ENCODE measurements at regions not wholly inside any gene's neighbourhood (a gene's known extent, or its start where the extent isn't known, plus 50 kb on each side); places are given as distances from the start of the nearest gene placed in this dataset.

- H3K4me2 ChIP-seq (ENCODE audit: low read length), result no peak overlapping the region
- peaks cover 27% of the 10 kb centered on the region for H3K4me1 ChIP-seq
- no peaks in the 10 kb centered on the region for H3K36me3 ChIP-seq (ENCODE audit: control insufficient read depth, insufficient read depth, low read length)
- no peak for TF ChIP-seq CTCF (IDR thresholded peaks at IDR 0.05)
- H3K79me2 ChIP-seq, result peaks cover 3% of the 10 kb centered on the region
- peak overlapping the region; percentile 76 for H2AFZ ChIP-seq
- H3K27ac ChIP-seq, result peak overlapping the region; percentile 45
- H3K9me3 ChIP-seq (ENCODE audit: control insufficient read depth, low read length), result no peaks in the 10 kb centered on the region
- H3K9ac ChIP-seq, result no peak overlapping the region
- no peak overlapping the region for H3K4me3 ChIP-seq (ENCODE audit: low read depth, low read length)
- no peaks in the 10 kb centered on the region for H3K27me3 ChIP-seq (ENCODE audit: control insufficient read depth, insufficient read depth, low read length)
Observed at GRCh38 chr2:64860936-64861335, 128.3 kb upstream of the SLC1A4 start.

GRCh38 chr2:64861452-64862397 is 127.5 kb upstream of the SLC1A4 start:
- Histone ChIP-seq H3K36me3 (ENCODE audit: control insufficient read depth, insufficient read depth, low read length) (no peaks in the 10 kb centered on the region), H2AFZ (peak overlapping the region; percentile 76), H3K9me3 (ENCODE audit: control insufficient read depth, low read length) (no peaks in the 10 kb centered on the region), H3K79me2 (peaks cover 3% of the 10 kb centered on the region), H3K27ac (peak overlapping the region; percentile 45), H3K27me3 (ENCODE audit: control insufficient read depth, insufficient read depth, low read length) (no peaks in the 10 kb centered on the region), H3K4me2 (ENCODE audit: low read length) (no peak overlapping the region), H3K4me1 (peaks cover 27% of the 10 kb centered on the region), H3K4me3 (ENCODE audit: low read depth, low read length) (no peak overlapping the region), H3K9ac (no peak overlapping the region)
- no peak for TF ChIP-seq CTCF (IDR thresholded peaks at IDR 0.05)

GRCh38 chr2:64862623-64863022 is 126.6 kb upstream of the SLC1A4 start:
- H3K79me2 ChIP-seq, result peaks cover 3% of the 10 kb centered on the region
- no peak for TF ChIP-seq CTCF (IDR thresholded peaks at IDR 0.05)
- H3K27me3 ChIP-seq (ENCODE audit: control insufficient read depth, insufficient read depth, low read length), result no peaks in the 10 kb centered on the region
- H3K4me2 ChIP-seq (ENCODE audit: low read length), result no peak overlapping the region
- no peak overlapping the region for H3K9ac ChIP-seq
- H2AFZ ChIP-seq, result no peak overlapping the region
- H3K36me3 ChIP-seq (ENCODE audit: control insufficient read depth, insufficient read depth, low read length), result no peaks in the 10 kb centered on the region
- H3K9me3 ChIP-seq (ENCODE audit: control insufficient read depth, low read length), result no peaks in the 10 kb centered on the region
- no peak overlapping the region for H3K27ac ChIP-seq
- no peak overlapping the region for H3K4me3 ChIP-seq (ENCODE audit: low read depth, low read length)
- peaks cover 27% of the 10 kb centered on the region for H3K4me1 ChIP-seq

- no peak overlapping the region for H2AFZ ChIP-seq
- no peaks in the 10 kb centered on the region for H3K9me3 ChIP-seq (ENCODE audit: control insufficient read depth, low read length)
- H3K9ac ChIP-seq, result no peak overlapping the region
- H3K4me2 ChIP-seq (ENCODE audit: low read length), result no peak overlapping the region
- no peaks in the 10 kb centered on the region for H3K36me3 ChIP-seq (ENCODE audit: control insufficient read depth, insufficient read depth, low read length)
- peaks cover 3% of the 10 kb centered on the region for H3K79me2 ChIP-seq
- TF ChIP-seq CTCF (IDR thresholded peaks at IDR 0.05), result no peak
- H3K27ac ChIP-seq, result no peak overlapping the region
- H3K27me3 ChIP-seq (ENCODE audit: control insufficient read depth, insufficient read depth, low read length), result no peaks in the 10 kb centered on the region
- no peak overlapping the region for H3K4me3 ChIP-seq (ENCODE audit: low read depth, low read length)
- H3K4me1 ChIP-seq, result peaks cover 27% of the 10 kb centered on the region
Observed at GRCh38 chr2:64863097-64863820, 125.9 kb upstream of the SLC1A4 start.
